Left lobe of liver (tissue), 2 donors: ENCODE measurements at regions not wholly inside any gene's neighbourhood (a gene's known extent, or its start where the extent isn't known, plus 50 kb on each side); places are given as distances from the start of the nearest gene placed in this dataset.
"Not testable (repeated sequence)": the region's sequence is repeated elsewhere in the genome, so short reads cannot be mapped to it uniquely, and the experiment has no call there.

Experiments
- ATAC-seq: fragments of 200-7000 bp; cut with Tn5 transposase; one replicate; pipeline ENCODE4 v1.9.1; 2020; ENCODE audit warnings: mild to moderate bottlenecking, moderate library complexity
- DNase-seq: peaks from one replicate; pipeline ENCODE4 v3.0.0-alpha.2; 2020; ENCODE audit warnings: low spot score
- donor health status: DM: no; HTN: no; CAD: no; lungs with moderate emphysema.
- donor health status: DM: no; HTN: yes; CAD: no.

GRCh38 chr16:80263181-80263823 is 277.5 kb upstream of the DYNLRB2 start:
- DNase-seq (no peak), ATAC-seq (no peak)

- ATAC-seq (no peak), DNase-seq (no peak)
These were observed 279.9 kb upstream of the DYNLRB2 start for GRCh38 chr16:80260906-80261311.

GRCh38 chr16:80259290-80259805 is 281.4 kb upstream of the DYNLRB2 start:
- no peak for DNase-seq
- ATAC-seq, result no peak

- ATAC-seq (no peak), DNase-seq (no peak)
These were observed 282.4 kb upstream of the DYNLRB2 start for GRCh38 chr16:80258407-80258806.

- ATAC-seq, result no peak
- no peak for DNase-seq
These were observed 285.8 kb upstream of the DYNLRB2 start for GRCh38 chr16:80254970-80255369.

GRCh38 chr16:80253741-80254140 is 287.1 kb upstream of the DYNLRB2 start:
- DNase-seq, result no peak

GRCh38 chr16:80250381-80250780 is 290.4 kb upstream of the DYNLRB2 start:
- DNase-seq, result no peak
- ATAC-seq, result no peak

More at GRCh38 chr16:80253741-80254140, 287.1 kb upstream of the DYNLRB2 start:
- ATAC-seq, result no peak

- DNase-seq, ATAC-seq: not testable (repeated sequence)
These were observed 297.5 kb upstream of the DYNLRB2 start for GRCh38 chr16:80243303-80243702.

- ATAC-seq, DNase-seq: not testable (repeated sequence)
These were observed 298.5 kb upstream of the DYNLRB2 start for GRCh38 chr16:80242279-80242678.

- ATAC-seq, result no peak
- no peak for DNase-seq
These were observed 307.5 kb upstream of the DYNLRB2 start for GRCh38 chr16:80233097-80233835.

GRCh38 chr16:80231888-80232287 is 308.9 kb upstream of the DYNLRB2 start:
- ATAC-seq (no peak), DNase-seq (no peak)

GRCh38 chr16:80231121-80231520 is 309.7 kb upstream of the DYNLRB2 start:
- no peak for DNase-seq
- no peak for ATAC-seq

GRCh38 chr16:80230328-80231120 is 310.3 kb upstream of the DYNLRB2 start:
- DNase-seq, result no peak
- ATAC-seq, result no peak

- no peak for ATAC-seq
These were observed 314.3 kb upstream of the DYNLRB2 start for GRCh38 chr16:80226499-80226898.

GRCh38 chr16:80210787-80211186 is 330.0 kb upstream of the DYNLRB2 start:
- DNase-seq (no peak), ATAC-seq (no peak)

More at GRCh38 chr16:80226499-80226898, 314.3 kb upstream of the DYNLRB2 start:
- DNase-seq, result no peak

GRCh38 chr16:80208743-80209142 is 332.1 kb upstream of the DYNLRB2 start:
- ATAC-seq (no peak), DNase-seq (no peak)

GRCh38 chr16:80208015-80208414 is 332.8 kb upstream of the DYNLRB2 start:
- ATAC-seq (no peak), DNase-seq (no peak)

GRCh38 chr16:80203821-80204220 is 337.0 kb upstream of the DYNLRB2 start:
- DNase-seq, result no peak

GRCh38 chr16:80202831-80203413 is 337.9 kb upstream of the DYNLRB2 start:
- no peak for DNase-seq
- no peak for ATAC-seq

More at GRCh38 chr16:80203821-80204220, 337.0 kb upstream of the DYNLRB2 start:
- no peak for ATAC-seq

- DNase-seq (no peak), ATAC-seq (no peak)
These were observed 340.7 kb upstream of the DYNLRB2 start for GRCh38 chr16:80200079-80200478.

GRCh38 chr16:80199614-80200013 is 341.2 kb upstream of the DYNLRB2 start:
- DNase-seq, result no peak
- no peak for ATAC-seq
